Non-pigmented ciliary epithelial cell (primary cell): ENCODE measurements at regions not wholly inside any gene's neighbourhood (a gene's known extent, or its start where the extent isn't known, plus 50 kb on each side); places are given as distances from the start of the nearest gene placed in this dataset.

Experiments
- DNase-seq: peaks from one replicate; pipeline ENCODE4 v3.0.0-alpha.2; 2010; ENCODE audit warnings: low read depth

DNA sequence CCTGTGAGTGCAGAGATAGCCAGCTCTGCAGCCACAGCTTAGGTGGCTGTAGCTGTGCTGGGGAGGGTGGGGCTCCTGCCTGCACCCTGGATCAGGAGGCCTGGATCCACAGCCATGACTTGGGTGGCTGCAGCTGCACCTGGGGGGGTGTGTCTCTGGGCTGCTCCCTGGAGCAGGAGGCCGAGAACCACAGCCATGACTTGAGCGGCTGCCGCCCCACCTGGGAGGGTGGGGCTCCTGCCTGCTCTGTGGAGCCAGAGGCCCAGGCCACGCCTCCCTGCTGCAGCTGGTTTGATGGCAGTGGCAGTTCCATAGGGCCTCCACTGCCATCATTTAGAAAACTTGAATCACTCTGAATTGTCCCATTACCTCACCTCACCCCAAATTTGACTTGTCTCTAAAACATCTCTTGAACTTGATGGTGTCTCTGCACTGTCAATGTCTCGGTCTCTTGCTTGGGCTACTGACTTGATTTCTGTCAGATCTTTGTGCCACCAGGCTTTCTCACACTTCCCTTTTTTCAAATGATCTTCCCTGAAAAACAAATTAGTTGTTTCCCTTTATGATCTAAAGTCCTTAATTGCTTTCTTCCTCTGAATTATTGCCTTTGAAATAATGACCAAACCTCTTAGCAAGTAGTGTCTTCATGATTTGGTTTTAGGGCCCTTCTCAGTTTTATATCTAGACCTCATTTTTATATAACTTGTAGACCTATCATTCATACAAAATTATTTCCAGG is 313.2 kb upstream of the MME start:
- DNase-seq: no peak

DNA sequence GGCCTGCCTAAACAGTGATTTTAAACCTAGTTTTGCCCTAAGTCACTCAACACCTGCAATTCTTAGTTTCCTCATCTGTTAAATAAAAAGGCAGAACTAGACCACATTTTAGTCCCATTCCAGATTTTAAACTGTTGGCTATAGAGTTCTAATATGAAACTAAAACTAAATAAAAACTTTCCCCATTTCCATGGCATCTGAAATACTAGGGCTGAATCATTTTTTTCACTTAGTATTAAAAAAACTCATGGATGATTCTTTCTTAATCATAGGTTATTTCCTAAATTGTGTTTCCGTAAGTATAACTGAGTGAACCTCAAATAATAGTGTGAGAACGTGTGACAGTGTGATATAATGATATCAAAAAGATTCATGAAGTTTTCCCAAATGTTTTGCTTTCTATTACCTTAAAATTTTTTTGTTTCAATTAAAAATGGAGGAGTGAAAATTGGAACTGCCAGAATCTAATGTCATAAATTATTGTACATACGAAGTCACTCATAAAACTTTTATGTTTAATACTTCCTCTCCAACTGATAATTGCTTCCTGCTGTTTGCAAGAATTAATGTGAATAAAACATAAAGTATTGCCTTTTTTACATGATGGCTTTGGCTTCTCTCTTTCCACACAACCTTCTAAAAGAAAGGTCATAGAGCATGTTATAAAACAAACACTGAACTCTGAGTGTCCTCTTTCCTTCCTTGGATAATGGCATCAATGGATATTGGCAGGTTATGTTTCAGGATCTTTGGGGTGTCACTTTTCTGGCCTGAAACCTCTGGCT is 315.1 kb upstream of the MME start:
- no peak for DNase-seq

DNA sequence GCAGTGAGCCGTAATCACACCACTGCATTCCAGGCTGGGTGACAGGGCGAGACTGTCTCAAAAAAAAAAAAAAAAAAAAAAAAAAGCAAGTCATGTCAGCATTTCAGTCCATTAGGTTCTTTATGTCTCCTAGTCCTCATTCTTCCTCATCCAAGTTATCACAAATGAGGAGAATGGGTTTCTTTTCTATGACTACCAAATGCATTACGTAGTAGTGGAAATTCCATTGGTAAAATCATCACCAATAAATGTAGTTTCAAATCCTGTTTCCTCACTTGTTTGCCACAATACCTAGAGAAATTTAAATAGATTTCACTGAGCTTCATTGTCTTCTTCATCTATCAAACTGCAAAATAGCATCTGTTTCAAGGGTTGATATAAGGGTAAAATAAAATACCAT is 317.6 kb upstream of the MME start:
- DNase-seq: no peak

DNA sequence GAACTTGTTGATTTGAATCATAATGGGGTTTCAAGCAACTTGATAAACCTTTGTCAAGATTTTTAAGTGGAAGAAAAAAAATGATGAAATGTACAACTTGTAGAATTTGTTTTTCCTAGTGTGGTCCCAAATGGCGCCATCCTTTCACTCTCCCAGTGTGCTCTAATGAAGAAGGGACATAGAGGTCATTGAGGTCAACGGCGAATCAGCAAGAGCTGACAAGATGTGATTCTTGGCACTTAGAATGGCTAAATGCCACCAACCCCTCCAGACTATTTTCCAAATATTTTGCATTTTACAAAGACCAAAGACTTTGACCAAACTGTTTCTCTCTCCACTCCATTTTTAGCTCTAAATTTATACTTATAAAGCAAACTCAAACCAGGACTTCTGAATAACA is 320.2 kb upstream of the MME start:
- no peak for DNase-seq

DNA sequence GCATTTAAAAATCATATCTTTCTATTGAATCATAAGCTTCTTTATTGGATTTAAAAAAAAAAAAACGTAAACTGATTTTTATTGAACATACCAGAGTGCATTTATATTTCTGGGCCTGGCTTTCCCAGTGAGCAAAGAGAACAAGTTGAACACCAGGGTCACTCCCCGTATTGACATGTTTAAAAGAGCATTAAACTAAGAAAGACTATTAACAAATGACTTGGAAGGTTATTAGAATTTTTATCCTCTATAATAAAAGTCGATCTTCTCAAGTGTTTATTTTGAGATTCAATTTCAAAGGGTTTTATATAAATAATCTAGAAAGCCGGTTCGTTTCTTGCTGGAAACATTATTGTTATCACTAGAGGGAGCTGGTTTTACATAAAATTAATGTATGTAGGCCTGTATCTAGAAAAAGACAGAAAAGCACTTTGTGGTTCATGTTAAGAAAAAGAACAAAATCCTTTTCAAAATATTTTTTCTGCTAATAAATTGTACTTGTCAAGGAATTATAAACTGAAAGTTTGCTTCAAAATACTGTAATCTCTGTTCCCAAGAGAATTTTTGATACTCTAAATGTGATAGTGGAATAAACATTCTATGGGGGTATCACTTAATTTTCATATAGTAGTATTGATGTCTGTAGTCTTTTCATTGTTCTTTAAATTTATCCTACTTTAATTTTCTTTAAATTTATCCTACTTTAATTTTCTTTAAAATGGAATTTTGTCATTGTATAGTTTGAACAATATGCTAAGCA is 321.8 kb upstream of the MME start:
- no peak for DNase-seq

DNA sequence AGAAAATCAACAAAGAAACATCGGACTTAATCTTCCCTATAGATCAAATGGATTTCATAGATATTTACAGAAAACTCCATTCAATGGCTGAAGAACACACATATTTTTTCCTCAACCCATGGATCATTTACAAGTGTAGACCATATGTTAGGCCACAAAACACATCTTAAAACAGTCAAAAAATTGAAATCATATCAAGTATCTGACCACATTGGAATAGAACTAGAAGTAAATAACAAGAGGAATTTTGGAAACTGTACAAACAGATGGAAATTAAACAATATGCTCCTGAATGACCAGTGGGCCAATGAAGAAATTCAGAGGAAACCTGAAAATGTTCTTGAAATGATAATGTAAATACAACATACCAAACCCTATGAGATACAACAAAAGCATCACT is 323.1 kb upstream of the GPR149 start:
- no peak for DNase-seq

DNA sequence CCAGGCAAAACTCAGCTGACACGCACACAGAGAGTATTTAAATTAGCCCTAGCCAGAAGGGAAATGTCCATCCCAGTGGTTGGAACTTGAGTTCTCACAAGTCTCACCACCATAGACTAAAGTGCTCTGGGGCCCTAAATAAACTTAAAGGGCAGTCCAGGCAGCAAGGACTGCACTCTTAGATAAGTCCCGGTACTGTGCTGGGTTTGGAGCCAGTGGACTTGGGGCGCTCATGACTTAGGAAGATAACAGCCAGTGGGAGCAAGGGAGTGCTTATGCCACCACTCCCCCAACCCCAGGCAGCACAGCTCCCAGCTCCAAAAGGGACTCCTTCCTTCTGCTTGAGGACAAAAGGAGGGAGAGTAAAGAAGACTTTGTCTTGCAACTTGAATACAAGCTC is 319.5 kb upstream of the GPR149 start:
- DNase-seq: no peak

DNA sequence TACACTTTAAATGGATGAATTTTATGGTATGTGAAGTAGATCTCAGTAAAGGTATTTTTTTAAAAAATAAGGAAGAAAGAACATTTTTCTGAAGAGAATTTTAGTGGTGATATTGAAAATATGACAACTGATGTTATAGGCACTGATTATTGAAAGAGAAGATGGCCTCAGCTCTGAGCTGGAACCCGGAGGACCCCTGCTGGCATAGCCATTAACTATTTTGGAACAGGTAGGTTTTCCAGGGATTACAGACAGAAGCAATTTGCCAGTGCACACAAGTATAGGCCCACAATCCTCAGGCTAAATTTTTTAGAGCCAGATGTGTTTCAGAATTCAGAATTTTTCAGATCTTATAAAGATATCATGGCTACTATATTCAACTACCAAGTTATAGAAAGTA is 315.9 kb upstream of the GPR149 start:
- no peak for DNase-seq

DNA sequence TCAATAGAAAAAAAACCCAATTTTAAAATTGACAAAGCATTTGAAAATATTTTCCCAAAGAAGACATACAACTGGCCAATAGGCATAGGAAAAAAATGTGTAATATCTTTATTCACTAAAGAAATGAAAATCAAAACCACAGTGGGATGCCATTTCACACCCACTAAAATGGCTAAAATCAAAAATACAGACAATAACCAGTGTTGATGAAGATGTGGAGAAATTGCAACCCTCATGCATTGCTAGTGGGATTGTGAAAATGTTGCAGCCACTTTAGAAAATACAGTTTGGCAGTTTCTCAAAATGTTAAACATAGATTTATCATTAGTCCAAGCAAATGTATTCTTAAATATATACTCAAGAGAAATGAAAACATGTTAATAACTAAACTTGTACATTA is 315.1 kb upstream of the GPR149 start:
- no peak for DNase-seq

DNA sequence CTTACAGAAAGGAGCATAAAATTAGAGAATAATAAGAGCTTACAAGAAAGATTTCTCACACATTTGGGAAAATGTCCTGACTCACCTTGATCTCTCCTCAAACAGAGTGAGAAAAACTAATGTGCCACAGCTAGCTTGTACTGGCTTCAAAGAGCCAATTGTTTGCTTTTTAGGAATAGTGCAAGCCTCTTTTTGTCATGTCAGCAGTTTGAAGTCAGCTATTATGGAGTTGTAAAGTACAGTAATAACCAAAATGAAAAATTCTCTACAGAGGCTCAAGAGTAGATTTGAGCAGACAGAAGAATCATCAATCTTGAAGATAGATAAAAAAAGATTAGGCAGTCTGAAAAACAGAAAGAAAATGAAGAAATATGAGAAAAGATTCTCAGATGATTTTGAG is 313.4 kb upstream of the GPR149 start:
- no peak for DNase-seq

DNA sequence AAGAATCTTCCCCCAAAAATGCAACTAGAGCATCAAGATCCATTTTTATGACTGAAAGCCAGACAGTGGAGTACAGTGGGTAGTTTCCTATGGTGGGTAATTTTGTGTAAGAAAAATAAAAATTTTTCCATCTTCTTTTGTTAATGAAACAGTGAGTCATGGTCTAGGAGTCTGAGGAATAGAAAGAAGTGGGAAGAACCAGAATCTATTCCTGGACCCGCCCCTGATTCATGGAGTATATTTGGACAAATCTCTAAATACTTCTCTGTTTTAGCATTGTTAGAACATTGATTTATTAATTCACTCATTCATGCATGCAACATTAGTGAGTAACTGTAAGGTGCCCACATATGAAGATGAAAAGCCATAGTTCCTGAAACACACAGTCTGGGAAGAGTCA is 304.5 kb upstream of the GPR149 start:
- no peak for DNase-seq

DNA sequence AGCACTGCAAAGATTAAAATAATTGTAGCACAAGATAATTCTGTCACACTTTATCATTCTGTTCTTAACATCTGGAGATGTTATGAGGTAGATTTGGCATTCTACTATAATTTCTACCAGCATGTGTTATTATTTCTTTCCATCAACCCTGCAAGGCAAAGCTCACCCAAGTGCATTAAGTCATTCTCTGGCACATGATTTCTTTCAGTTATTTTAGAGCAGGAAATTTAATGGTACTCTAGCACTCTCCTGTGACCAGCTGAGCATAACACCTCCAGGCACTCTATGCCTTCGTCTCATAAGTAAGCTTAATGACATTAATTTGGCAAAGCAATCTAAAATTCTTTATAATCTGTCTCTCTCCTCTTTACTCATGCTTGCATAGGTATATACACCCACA is 300.2 kb upstream of the GPR149 start:
- no peak for DNase-seq

DNA sequence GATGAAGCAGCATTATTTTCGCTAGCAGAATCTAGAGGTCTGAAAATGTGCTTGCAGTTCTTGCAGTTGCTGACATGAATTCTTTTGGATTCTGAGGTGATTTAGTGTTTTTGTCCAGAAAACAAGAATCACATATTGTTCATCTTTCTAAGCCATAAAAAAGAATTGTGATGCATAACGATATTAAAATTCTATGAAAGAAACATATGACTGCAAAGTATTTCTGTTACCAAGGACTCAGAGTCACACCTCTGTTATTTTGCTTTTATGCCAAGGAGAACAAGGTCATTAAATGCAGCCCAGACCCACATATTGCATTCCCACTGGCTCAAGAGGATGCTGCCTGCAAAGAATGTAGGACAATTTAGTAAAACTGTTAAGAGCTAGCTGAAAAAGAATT is 299.8 kb upstream of the GPR149 start:
- DNase-seq: no peak

DNA sequence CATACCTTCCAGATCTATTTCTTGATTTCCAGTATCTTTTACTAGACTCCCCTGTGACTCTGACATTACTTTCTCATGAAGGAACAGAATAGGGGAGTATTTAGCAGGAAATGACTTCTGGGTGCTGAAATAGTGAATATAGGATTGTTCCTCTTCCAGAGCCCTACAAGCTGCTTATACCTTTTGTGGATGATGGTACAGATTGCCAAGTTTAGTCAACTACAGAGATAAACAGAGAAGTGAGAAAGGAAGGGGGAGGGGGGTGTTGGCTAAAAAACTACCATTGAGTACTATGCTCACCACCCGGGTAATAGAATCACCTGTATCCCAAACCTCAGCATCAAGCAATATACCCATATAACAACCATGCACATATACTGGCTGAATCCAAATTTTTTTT is 298.3 kb upstream of the GPR149 start:
- no peak for DNase-seq

DNA sequence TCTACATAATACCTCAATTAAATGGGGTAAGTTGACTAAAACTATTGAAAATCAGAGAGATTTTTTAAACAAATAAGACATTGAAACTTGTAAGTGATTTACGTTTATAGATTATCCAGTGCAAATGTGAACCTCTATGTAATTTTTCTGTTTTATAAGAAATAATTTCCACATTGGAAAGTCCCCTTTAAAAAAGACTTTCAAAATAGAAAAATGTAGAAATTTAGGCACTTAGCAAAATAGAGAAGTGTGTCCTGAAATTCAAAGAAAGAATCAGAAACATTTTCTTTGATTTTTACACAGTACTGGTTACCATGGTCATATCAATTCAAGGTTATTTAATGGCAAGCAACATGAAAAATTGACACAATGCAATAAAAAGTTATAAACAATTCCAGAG is 290.9 kb upstream of the GPR149 start:
- no peak for DNase-seq

DNA sequence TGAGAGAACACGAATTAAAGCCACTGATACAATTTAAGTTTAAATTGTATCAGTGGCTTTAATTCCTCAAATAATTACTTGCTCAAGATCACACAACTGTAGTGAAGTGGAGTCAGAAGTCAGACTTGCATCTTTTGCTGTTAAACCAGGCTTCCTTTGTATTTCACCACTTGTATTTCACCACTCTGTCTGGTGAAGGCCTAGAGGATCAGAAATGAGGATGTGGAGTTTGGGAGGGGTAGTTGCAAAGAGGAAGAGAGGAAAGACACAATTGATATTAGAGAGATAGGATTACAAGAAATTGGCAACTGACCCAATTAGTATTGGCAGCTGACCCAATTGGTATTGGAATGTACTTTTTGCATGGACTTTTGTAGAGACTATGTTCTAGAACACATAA is 288.1 kb upstream of the GPR149 start:
- no peak for DNase-seq

DNA sequence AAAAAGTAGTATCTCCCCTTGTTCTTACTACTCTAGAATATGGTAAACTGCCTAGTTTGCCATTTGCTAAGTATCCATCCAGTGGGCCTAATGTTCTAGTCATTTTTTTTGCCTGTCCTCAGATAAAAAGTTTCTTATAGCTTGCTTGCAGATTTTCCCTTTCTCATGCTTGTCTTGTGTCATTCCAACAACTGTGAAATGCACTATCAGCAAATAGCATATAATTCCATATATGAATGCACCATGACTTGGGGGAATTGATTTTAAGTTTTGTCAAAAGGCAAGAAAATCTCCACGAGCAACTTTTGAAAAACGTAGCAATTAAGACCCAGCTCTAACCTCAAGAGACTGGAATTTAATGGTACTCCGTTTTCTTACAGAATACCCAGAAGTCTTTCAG is 286.2 kb upstream of the GPR149 start:
- DNase-seq: no peak

DNA sequence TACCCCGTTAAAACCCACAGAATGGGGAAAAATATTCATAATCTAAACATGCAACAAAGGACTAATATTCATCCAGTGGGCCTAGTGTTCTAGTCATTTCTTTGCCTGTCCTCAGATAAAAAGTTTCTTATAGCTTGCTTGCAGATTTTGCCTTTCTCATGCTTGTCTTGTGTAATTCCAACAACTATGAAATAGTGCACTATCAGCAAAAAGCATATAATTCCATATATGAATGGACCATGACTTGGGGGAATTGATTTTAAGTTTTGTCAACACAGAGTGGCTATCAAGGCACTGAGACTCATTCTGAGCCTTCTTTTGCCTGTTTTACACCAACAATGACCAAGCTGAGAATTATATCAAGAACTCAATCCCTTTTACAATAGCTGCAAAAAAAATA is 278.6 kb upstream of the GPR149 start:
- no peak for DNase-seq

DNA sequence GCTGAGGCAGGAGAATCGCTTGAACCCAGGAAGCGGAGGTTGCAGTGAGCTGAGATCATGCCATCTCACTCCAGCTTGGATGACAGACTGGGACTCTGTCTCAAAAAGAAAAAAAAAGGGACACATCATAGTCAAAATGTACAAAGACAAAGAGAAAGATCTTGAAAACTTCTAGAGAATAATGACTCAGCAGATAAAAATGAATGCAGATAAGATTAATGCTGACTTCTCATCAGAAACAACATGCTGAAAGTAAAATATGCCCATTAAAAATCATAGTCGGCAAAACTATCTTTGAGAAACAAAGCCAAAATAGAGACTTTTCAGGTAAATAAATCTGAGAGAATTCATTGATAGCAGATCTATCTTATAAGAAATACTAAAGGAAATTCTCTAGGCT is 271.1 kb upstream of the GPR149 start:
- no peak for DNase-seq

DNA sequence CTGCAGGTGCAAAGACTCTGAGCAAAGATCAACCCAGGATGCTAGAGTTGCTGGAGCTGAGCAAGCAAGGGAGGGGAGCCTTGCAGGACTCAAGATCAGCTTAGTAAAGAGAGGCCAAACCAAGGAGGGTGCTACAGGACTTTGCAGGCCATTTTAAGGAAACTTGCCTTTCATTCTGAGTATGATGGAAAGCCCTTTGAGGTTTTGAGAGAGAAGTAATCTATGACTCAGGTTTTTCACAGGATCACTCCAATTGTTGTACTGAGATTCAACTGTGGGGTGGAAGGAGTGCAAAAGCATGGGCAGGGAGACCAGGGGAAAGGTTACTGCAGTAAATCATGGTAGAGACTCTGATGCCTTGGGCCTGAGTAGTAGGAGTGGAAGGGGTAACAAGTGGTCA is 260.4 kb upstream of the GPR149 start:
- DNase-seq: no peak

DNA sequence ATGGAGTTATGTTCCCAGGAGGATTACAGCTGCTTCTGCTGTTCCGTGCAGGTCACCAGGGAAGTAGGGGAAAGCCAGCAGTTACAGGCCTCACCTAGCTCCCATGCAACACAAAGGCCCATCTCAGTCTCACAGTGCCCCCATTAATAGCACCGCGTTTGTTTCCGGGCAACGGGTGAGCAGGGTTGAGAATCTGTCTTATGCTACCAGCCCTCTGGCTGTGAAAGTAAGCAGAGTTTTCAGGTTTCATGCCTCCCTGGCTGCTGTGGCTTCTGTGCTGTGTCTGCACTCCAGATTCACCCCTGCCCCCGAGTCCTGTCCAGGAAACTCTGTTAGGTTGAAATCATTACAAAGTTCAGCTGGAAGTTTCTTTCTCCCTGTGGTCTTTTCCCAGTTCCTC is 254.4 kb upstream of the GPR149 start:
- DNase-seq: no peak

DNA sequence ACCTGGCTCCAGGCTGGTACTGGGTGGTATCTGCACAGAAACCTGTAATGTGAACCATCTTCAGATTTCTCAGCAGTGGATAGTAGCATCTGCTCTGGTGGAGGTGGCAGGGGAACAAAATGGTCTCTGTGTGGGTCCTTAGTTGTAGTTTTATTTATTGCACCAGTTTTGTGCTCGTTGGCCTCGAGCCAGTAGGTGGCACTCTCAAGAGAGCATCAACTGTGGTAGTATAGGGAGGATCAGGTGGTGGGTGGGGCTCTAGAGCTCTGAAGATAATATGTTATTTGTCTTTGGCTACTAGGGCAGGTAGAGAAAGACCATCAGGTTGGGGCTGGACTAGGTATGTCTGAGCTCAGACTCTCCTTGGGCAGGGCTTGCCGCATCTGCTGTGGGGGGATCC is 254.0 kb upstream of the GPR149 start:
- no peak for DNase-seq

DNA sequence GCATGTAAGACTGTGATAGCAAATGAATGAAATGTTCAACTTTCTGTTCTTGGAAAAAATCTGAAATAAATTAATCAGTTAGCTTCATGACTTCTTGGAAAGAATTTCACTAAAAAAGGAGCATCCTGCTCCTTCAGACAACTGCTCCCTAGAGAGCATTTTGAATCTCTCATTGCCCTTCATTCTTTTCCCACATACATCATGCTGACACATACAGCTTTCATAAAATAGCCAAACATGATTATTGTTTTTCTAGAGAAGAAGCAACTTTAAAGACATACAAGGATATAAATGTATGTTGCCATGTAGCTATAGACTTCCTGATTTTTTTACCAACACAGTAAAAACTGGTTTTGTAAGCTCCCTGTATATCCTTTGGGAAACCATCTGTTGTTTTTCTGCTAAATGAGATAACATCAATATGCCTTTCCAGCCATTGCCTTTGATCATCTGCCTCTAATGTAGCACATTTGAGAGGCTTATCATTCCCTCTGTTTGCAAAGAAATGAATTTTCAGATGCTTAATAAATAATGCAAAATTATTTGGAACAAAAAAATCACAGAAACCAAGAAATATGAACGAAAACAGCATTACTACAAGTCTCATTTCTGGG is 248.2 kb upstream of the GPR149 start:
- DNase-seq: no peak
